NCI-H2107 treated with DMSO at 0.1 percent for 48 hours (cell line): ENCODE measurements at regions not wholly inside any gene's neighbourhood (a gene's known extent, or its start where the extent isn't known, plus 50 kb on each side); places are given as distances from the start of the nearest gene placed in this dataset.
"Not testable (repeated sequence)": the region's sequence is repeated elsewhere in the genome, so short reads cannot be mapped to it uniquely, and the experiment has no call there.

Experiments
- DNase-seq: peaks from one replicate; lab custom pipeline; 2025; ENCODE audit not compliant: unreplicated experiment; lab: John Stamatoyannopoulos, UW

GRCh38 chr5:164475339-164475977, 970.0 kb downstream of the MAT2B start:
- no peak for DNase-seq

GRCh38 chr5:164481270-164481669, 975.9 kb downstream of the MAT2B start:
- no peak for DNase-seq

DNA sequence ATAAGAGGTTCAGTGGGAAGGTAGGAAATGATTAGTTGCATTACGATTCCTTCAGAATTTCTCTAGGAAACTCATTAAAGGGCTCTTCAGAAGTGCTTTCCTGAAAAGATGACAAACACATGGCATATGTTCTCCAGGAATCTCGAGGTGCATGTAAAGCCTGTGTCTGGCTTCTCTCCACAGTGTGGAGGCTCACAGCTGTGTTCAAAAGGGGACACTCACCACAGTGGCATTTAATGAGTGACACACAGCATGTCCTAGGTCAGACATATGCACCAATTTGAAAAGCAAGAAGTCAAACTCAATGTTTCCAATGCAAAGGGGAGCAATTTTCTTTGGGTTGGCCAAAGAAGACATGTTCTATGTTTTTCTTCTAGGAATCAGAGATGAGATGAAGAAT, 976.9 kb downstream of the MAT2B start:
- DNase-seq: no peak

DNA sequence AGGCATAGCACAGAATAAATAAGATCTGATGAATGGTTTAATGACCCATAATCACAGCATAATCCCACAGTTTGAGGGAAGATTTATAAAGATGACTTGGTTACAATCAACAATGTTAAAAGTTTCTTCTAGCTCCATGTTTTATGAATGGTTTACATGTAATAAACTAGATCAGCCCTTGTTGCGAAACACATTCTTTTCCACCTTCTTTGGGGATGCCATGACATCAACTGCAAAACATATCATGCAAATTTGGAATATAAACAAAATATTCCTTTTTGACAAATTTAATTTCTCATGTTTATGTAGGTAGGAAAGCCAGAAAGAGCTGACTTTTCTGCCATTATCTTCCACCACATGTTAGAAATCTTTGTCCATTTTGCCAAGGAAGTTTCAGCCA, 979.5 kb downstream of the MAT2B start:
- DNase-seq: no peak

- DNase-seq: no peak
Observed at GRCh38 chr5:164487939-164488338, 982.5 kb downstream of the MAT2B start.

- DNase-seq: no peak
Observed at GRCh38 chr5:164497311-164498064, 992.1 kb downstream of the MAT2B start.

DNA sequence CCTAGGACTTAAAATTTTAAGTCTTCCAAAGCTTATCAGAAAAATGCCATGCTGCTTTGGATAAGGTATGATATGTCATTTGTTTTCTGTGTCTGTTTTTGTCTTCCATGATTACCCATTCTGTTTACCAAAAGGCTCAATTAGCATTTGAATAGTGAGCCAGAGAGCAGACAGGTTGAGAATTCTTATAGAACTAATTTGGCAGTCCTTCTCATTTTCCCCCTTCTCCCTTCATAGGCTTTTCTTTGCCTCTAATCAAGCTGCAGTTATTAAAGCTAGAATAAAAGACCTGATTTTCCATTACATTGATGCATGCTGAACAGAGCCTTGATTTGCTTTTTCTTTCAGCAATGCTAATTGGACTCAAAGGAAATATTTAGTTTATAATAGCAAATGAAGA, 993.0 kb downstream of the MAT2B start:
- no peak for DNase-seq

DNA sequence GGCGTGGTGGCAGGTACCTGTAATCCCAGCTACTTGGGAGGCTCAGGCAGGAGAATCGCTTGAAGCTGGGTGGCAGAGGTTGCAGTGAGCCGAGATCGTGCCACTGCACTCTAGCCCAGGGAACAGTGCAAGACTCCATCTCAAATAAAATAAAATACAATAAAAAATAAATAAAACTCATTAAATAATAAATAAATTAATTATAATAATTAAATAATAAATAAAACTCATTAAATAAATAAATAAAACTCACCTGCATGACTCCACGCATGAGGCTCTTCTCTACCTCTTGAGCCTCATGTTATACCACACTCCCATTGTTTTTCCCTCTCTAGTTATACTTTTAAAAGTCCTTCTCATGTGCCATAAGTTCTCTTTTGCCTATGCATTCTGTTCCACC, 995.4 kb downstream of the MAT2B start:
- no peak for DNase-seq

GRCh38 chr5:164501344-164501743, 995.9 kb downstream of the MAT2B start:
- no peak for DNase-seq

GRCh38 chr5:164504141-164504772, 998.8 kb downstream of the MAT2B start:
- DNase-seq: peak; percentile 2

DNA sequence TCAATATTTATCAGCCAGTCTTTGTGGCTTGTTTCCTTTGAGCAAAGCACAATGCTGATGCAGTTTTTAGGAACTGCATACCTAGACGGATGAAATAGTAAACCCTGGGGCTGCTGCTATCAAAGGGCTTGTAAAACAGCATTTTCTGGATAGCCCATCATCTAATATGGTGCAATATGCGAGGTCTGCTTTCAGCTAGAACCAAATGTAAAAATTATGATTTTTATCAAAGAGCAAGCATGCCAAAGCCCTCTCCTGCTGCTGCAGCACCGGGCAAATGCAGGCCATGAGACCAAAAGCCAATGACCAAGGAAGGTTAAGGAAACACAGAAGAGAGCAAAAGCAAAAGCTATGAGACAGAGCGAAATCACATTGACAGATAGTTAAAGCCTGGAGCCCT, 1000.4 kb downstream of the MAT2B start:
- no peak for DNase-seq

DNA sequence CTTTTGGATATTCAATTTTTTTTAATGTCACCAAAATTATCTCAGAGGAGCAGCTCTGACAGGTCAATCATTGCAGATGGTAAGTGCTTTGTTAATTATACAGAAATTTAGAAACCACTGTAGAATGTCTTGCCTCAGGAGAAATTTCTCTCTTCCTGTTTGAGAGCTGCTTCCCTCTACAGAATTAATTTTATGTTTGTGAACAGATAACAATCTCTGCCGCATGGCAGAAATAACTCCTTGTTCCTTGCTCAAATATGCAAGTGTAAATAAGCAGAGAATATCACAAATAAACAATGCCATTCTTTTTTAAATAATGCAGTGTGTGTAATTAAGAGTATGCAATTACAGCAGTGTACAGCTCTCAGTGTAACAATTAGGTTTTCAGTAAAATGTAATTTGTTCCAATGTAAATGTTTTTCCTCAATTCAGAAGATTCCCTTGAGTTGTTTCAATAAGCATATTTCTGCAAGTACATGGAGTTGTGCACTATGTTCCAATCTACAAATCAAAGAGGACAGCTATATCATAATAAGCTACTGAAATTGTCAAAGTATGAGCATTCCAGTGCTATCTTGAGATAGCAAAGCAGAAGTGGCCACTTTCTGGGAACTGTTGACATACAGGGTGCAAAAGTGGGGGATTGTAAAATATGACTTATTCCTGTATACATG, 1012.8 kb downstream of the MAT2B start:
- no peak for DNase-seq

- no peak for DNase-seq
Observed at GRCh38 chr5:164518741-164519080, 1013.3 kb downstream of the MAT2B start.

GRCh38 chr5:164532235-164532900, 1026.9 kb downstream of the MAT2B start:
- DNase-seq: no peak

GRCh38 chr5:164533426-164533825, 1028.0 kb downstream of the MAT2B start:
- not testable (repeated sequence) for DNase-seq

GRCh38 chr5:164540174-164540573, 1034.8 kb downstream of the MAT2B start:
- no peak for DNase-seq

- DNase-seq: no peak
Observed at GRCh38 chr5:164545507-164545906, 1040.1 kb downstream of the MAT2B start.

- no peak for DNase-seq
Observed at GRCh38 chr5:164553851-164554250, 1048.4 kb downstream of the MAT2B start.

- no peak for DNase-seq
Observed at GRCh38 chr5:164555809-164556208, 1050.4 kb downstream of the MAT2B start.

GRCh38 chr5:164560216-164560615, 1054.8 kb downstream of the MAT2B start:
- no peak for DNase-seq
